Superior temporal gyrus (tissue), 1 donor: ENCODE measurements at regions not wholly inside any gene's neighbourhood (a gene's known extent, or its start where the extent isn't known, plus 50 kb on each side); places are given as distances from the start of the nearest gene placed in this dataset.
A peak's percentile ranks its signal among the peaks of the same experiment; 100 is the strongest.
"Not testable (repeated sequence)": the region's sequence is repeated elsewhere in the genome, so short reads cannot be mapped to it uniquely, and the experiment has no call there.

Experiments used
- DNase-seq: peaks from one replicate; pipeline ENCODE4 v3.0.0-alpha.2; 2016; ENCODE audit errors: extremely low spot score

GRCh38 chr7:85791098-85791497, 604.2 kb upstream of the SEMA3D start:
- DNase-seq = not testable (repeated sequence)

GRCh38 chr7:85781606-85782005, 594.8 kb upstream of the SEMA3D start:
- no peak for DNase-seq

DNA sequence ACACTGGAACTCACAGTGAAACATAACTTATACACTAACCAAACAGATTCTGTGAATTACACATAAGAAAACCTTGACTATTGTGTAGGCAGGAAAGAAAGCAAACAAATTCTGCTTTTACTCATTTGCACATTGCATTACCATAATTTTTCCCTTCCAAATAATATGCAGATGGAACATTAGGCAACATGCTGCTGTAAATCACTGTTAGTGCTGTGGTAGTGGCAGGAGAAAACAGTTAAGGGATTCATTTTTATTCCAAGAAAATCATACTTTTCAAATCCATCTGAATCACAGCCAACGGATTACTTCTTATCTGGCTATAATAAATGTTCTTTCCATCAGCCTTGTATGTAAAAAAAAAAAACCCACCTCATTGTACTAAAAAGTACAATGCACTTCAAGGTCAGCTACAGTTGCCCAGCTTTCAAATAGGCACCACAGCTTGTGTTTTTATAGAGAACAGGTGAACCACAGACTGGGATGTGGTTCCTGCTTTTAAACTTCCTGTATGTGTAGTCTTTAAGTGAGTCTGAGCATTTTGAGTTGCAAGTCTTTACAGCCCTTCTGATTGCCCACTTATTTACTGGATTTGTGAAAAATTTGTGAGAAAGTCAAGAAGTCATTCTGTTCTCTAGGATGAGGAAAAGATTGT, 590.0 kb upstream of the SEMA3D start:
- no peak for DNase-seq

GRCh38 chr7:85775431-85775830, 588.6 kb upstream of the SEMA3D start:
- no peak for DNase-seq

DNA sequence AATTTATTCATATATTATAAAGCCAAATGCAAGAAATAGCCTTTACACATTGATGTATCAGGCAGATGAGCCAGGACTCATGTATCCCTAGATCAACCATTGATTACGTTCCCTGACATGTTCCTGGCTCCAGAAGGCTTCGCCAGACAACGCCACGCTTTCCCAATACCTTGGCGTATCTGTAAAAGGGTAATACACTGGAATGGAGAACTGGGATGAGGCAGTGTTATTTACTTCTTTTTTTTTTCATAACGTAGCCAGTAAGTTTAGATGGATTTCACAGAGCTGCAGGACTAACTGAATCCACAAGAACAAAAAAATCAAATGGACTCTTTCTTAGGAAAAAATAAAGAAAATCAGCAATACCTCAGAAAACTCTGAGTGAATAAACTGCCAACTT, 588.1 kb upstream of the SEMA3D start:
- no peak for DNase-seq

DNA sequence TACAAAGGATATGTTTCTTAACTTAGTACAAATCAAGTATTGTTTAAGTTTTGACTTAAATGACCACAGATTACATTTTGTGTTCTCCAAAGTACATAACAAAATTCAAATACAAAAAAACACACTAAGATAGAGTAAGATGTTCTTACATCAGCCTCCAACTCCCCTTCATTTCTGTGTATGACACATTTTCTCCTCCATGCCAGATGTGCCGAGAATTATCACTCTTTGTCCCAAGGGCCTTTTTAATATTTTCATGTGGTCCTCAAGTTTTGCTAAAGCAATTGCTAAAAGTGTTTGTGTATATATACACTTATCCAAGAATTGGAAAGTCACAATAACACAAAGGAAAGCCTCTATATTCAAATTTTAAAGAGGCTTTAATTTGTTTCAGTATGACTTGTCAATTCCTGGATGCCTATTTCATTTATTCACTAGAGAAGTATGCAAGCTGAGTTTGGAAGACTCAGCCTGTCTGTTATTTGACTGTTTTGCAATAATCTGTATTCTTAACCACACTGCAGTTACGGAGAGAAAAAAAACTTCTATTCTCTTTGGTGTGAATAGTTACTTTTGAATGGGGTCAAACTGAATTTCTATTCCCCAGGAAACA, 586.4 kb upstream of the SEMA3D start:
- no peak for DNase-seq

- DNase-seq = no peak
Measured at GRCh38 chr7:85771516-85771915, 584.7 kb upstream of the SEMA3D start.

GRCh38 chr7:85770332-85770731, 583.5 kb upstream of the SEMA3D start:
- no peak for DNase-seq

- DNase-seq = no peak
Measured at GRCh38 chr7:85765698-85766298, 578.9 kb upstream of the SEMA3D start.

GRCh38 chr7:85764034-85764433, 577.2 kb upstream of the SEMA3D start:
- no peak for DNase-seq

DNA sequence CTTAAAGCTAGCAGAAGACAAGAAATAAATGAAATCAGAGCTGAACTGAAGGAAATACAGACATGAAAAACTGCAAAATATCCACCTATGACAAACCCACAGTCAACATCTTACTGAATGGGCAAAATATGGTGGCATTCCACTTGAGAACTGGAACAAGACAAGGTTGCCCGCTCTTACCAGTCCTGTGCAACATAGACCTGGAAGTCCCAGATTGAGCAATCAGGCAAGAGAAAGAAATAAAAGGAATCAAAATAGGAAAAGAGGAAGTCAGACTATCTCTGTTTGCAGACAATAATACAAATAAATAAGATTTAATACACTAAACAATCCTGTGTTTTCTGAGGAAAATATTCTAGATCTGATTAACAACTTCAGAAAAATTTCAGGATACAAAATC, 570.5 kb upstream of the SEMA3D start:
- DNase-seq = no peak

DNA sequence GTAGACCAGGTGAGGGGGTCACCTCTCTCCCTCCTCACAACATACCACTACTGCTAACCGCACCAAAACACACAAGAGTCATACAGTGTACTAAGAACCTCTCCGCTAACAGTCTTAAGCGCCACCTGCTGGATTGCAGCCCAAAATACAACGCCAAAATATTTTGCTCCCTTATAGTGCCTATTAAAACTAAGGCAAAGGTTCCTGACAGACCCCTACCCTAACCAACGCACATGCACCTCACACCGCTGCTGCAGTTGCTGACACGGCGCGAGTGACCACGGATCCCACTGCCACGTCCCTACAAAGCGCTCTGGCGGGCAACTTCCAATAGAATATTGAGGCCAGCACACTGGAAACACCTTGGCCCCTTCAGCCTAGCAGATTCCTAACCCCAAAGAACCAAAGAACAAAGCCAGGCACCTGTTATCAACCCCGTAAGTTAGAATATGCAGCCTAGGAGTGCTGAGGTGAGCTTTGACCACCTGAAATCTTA, 563.6 kb upstream of the SEMA3D start:
- no peak for DNase-seq

DNA sequence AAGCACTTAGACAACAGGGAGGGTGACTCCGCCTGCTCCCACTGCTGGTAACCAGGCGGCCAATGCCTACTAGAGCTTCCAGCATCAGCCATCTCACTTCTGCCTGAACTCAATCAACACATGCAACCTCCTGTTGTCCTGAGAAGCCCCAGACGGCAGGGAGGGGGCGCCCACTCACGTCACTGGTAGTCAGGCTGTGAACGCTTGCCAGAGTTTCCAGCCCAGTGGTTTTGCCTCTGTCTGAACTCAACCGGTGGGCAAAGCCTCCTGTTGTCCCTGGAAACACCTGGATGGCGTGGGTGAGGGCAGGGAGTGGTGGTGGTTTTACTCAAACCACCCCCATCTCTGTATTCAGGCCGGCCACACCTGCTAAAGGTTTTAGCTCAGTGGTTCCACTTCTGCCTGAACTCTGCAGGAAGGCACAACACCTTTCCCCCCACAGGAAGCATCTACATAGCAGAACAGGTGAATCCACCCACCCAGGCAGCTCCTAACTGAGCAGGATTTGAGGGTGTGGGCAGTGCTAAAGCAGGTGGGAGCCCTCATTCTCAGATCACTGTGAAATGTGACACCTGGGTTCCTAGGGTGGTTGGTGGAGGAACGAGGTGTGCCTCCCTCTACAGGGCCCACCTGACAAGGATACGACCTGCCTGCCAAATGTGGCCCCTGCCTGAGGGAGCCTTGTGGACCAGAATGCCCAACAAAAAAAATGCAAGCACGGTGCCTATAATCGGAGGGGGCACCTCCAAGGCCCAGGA, 563.0 kb upstream of the SEMA3D start:
- DNase-seq = no peak

GRCh38 chr7:85748861-85749260, 562.0 kb upstream of the SEMA3D start:
- no peak for DNase-seq

GRCh38 chr7:85737426-85737825, 550.6 kb upstream of the SEMA3D start:
- DNase-seq = no peak

GRCh38 chr7:85736085-85736484, 549.2 kb upstream of the SEMA3D start:
- DNase-seq = no peak

- no peak for DNase-seq
Measured at GRCh38 chr7:85734823-85735222, 548.0 kb upstream of the SEMA3D start.

GRCh38 chr7:85733169-85733915, 546.5 kb upstream of the SEMA3D start:
- no peak for DNase-seq

- peak; percentile 27 for DNase-seq
Measured at GRCh38 chr7:85730012-85730411, 543.2 kb upstream of the SEMA3D start.

DNA sequence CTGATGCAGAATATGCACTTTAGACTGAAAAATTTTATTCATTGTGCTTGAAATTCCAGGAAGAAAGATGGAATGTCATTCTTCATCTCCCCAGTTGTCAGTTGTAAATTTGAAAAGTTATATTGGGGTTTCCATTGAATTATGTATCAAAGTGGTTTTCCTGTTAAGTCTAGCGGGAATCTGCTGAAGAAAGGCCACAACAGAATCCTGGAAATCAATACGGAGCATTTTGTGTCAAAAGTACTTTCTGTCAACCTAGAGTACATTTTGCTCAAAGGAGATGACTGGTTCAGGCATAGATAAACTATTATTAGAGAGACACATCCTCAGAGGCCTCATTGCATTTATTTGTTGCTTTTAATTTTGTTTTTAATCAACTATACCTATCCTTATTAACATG, 538.2 kb upstream of the SEMA3D start:
- no peak for DNase-seq
